Uterus (tissue), 3 donors: ENCODE measurements at regions not wholly inside any gene's neighbourhood (a gene's known extent, or its start where the extent isn't known, plus 50 kb on each side); places are given as distances from the start of the nearest gene placed in this dataset.

Experiments used
- DNase-seq, 2 donors: peaks; one replicate each; pipeline ENCODE4 v3.0.0-alpha.2; 2019 to 2020
- H3K27ac ChIP-seq, 2 donors: fragments of 200-600 bp; sonication (generic); 1 replicate in 1 of 2; 2 replicates in 1 of 2; pipeline ENCODE4 v1.5.1; 2016 to 2018
- H3K27me3 ChIP-seq, 2 donors: fragments of 200-600 bp; sonication (generic); one replicate each; pipeline ENCODE4 v1.5.1; 2018 to 2019; ENCODE audit warnings: control low read depth in 1 of 2
- H3K36me3 ChIP-seq, 2 donors: fragments of 200-600 bp; sonication (generic); one replicate each; pipeline ENCODE4 v1.5.1; 2019; ENCODE audit warnings: control low read depth in 1 of 2
- H3K4me1 ChIP-seq, 2 donors: fragments of 200-600 bp; sonication (generic); one replicate each; pipeline ENCODE4 v1.5.1; 2018 to 2019; ENCODE audit warnings: control low read depth in 1 of 2
- H3K4me3 ChIP-seq, 2 donors: fragments of 200-600 bp; sonication (generic); 1 replicate in 1 of 2; 2 replicates in 1 of 2; pipeline ENCODE4 v1.5.1; 2018 to 2019; ENCODE audit warnings: mild to moderate bottlenecking in 1 of 2
- H3K9me3 ChIP-seq, 2 donors: fragments of 200-600 bp; sonication (generic); one replicate each; pipeline ENCODE4 v1.5.1; 2019; ENCODE audit warnings: control low read depth in 1 of 2
- POLR2A ChIP-seq, 2 donors: fragments of 450-650 bp; IDR thresholded peaks; one replicate each; pipeline ENCODE4 v1.6.1; 2016; ENCODE audit warnings: antibody characterized with exemption in 2 of 2, mild to moderate bottlenecking in 1 of 2, moderate library complexity in 1 of 2
- intact Hi-C: fragments of 100-400 bp; cut with DNase I; formaldehyde crosslinking; loops from one replicate; pipeline ENCODE4 v1.15.1; 2023; ENCODE audit warnings: low total_unique reads
- TF ChIP-seq, protein P1 (sequence below), 4 experiments: fragments of 200-600 bp in 2 of 4; fragments of 450-650 bp in 2 of 4; sonication (generic) in 2 of 4; IDR thresholded peaks; one replicate each; pipeline ENCODE4 v1.5.1; 2016 to 2019; ENCODE audit warnings: antibody characterized with exemption in 4 of 4, mild to moderate bottlenecking in 2 of 4, moderate library complexity in 1 of 4
- donor health status: DM: yes; HTN: yes; CAD: no.

DNA sequence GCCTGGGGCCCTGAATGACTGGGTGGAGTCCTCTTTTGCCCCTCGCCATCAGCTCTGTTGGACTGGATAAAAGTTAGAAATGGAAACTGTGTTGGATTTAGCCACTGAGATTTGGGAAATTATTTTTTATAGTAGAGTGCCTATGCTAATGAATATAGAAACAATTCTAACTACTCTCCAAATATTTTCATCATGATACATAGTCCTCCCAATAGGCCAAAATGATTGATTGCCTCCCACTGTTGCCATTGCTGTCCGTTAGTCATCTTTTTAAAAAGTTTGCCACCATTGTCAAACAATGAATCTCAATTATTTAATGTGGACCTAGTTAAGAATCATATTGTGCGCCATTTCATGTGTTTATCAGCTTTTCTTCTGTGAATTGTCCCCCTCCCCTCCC is 417.0 kb downstream of the GALR1 start:
- no peaks in the 10 kb centered on the region for H3K9me3 ChIP-seq
- no peaks in the 10 kb centered on the region for H3K27me3 ChIP-seq
- no peak for TF ChIP-seq POLR2A (IDR thresholded peaks at IDR 0.05)
- TF ChIP-seq, protein P1, sequence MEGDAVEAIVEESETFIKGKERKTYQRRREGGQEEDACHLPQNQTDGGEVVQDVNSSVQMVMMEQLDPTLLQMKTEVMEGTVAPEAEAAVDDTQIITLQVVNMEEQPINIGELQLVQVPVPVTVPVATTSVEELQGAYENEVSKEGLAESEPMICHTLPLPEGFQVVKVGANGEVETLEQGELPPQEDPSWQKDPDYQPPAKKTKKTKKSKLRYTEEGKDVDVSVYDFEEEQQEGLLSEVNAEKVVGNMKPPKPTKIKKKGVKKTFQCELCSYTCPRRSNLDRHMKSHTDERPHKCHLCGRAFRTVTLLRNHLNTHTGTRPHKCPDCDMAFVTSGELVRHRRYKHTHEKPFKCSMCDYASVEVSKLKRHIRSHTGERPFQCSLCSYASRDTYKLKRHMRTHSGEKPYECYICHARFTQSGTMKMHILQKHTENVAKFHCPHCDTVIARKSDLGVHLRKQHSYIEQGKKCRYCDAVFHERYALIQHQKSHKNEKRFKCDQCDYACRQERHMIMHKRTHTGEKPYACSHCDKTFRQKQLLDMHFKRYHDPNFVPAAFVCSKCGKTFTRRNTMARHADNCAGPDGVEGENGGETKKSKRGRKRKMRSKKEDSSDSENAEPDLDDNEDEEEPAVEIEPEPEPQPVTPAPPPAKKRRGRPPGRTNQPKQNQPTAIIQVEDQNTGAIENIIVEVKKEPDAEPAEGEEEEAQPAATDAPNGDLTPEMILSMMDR (IDR thresholded peaks at IDR 0.05): no peak
- intact Hi-C loops: no loop called here
- no peaks in the 10 kb centered on the region for H3K36me3 ChIP-seq
- H3K27ac ChIP-seq: no peak overlapping the region
- H3K4me1 ChIP-seq: no peaks in the 10 kb centered on the region
- no peak for DNase-seq
- H3K4me3 ChIP-seq: no peak overlapping the region

DNA sequence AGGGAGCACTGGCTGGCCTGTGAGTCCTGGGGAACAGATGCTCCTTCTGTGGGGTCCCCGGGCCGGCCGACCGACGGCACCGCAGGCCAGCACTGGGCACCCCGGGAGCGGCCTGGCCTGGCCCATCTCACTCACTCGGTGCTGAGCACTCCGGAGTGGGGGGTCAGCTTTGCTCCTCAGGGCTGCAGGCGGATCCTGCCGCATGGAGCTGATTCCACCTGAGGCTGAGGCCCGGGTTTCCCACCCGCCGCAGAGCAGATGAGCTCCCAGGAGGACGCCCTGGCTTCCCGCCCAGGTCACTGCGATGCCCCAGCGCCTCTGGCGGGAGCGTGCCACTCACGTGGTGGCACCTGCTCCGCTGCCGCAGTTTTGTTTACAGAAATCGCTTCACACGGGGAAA is 418.6 kb downstream of the GALR1 start:
- H3K9me3 ChIP-seq: no peaks in the 10 kb centered on the region
- no peak overlapping the region for H3K27ac ChIP-seq
- no peaks in the 10 kb centered on the region for H3K27me3 ChIP-seq
- intact Hi-C loops: no loop called here
- no peak overlapping the region for H3K4me3 ChIP-seq
- DNase-seq: no peak
- H3K4me1 ChIP-seq: no peaks in the 10 kb centered on the region
- TF ChIP-seq, protein P1 (IDR thresholded peaks at IDR 0.05): no peak
- no peak for TF ChIP-seq POLR2A (IDR thresholded peaks at IDR 0.05)
- H3K36me3 ChIP-seq: no peaks in the 10 kb centered on the region

DNA sequence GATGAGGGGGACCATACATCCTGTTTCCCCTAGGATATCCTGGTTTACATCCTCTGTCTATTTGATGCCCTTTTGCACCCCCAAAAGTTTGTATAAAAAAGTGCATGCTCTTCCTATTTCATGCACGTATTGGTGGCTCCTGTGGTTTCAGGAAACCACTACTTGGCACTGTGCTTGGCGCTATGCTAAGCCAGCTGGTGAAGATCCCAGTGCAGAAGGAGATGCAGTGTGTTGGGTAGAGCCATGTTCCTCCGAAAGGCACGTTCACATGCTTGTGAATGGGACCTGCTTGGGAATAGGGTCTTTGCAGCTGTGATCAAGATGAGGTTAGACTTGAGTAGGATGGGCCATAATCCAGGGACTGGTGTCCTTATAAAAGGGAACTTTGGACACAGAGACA is 419.7 kb downstream of the GALR1 start:
- Histone ChIP-seq H3K36me3 (no peaks in the 10 kb centered on the region), H3K27ac (no peak overlapping the region), H3K4me1 (no peaks in the 10 kb centered on the region), H3K4me3 (no peak overlapping the region), H3K27me3 (no peaks in the 10 kb centered on the region), H3K9me3 (no peaks in the 10 kb centered on the region)
- no peak for TF ChIP-seq POLR2A (IDR thresholded peaks at IDR 0.05)
- TF ChIP-seq, protein P1 (IDR thresholded peaks at IDR 0.05): no peak
- DNase-seq: no peak
- intact Hi-C loops: no loop called here

- no peaks in the 10 kb centered on the region for H3K36me3 ChIP-seq
- intact Hi-C loops: no loop called here
- H3K27ac ChIP-seq: no peak overlapping the region
- H3K4me1 ChIP-seq: no peaks in the 10 kb centered on the region
- no peaks in the 10 kb centered on the region for H3K27me3 ChIP-seq
- TF ChIP-seq POLR2A (IDR thresholded peaks at IDR 0.05): no peak
- TF ChIP-seq, protein P1 (IDR thresholded peaks at IDR 0.05): no peak
- no peaks in the 10 kb centered on the region for H3K9me3 ChIP-seq
- DNase-seq: no peak
- H3K4me3 ChIP-seq: no peak overlapping the region
Observed at GRCh38 chr18:77671456-77672167, 422.0 kb downstream of the GALR1 start.

- TF ChIP-seq, protein P1 (IDR thresholded peaks at IDR 0.05): no peak
- TF ChIP-seq POLR2A (IDR thresholded peaks at IDR 0.05): no peak
- H3K36me3 ChIP-seq: no peaks in the 10 kb centered on the region
- H3K9me3 ChIP-seq: no peaks in the 10 kb centered on the region
- intact Hi-C loops: no loop called here
- H3K4me1 ChIP-seq: no peaks in the 10 kb centered on the region
- no peak overlapping the region for H3K27ac ChIP-seq
- no peak for DNase-seq
- H3K4me3 ChIP-seq: no peak overlapping the region
- no peaks in the 10 kb centered on the region for H3K27me3 ChIP-seq
Observed at GRCh38 chr18:77676910-77677309, 427.3 kb downstream of the GALR1 start.
